ENCODE measurements at regions not wholly inside any gene's neighbourhood (a gene's known extent, or its start where the extent isn't known, plus 50 kb on each side); places are given as distances from the start of the nearest gene placed in this dataset.

- no peak for DNase-seq (ENCODE audit: low read depth in 6 of 9, low spot score in 9 of 9)
- H3K4me3 ChIP-seq (ENCODE audit: low read length in 2 of 2), result no peak overlapping the region
- H3K27me3 ChIP-seq (ENCODE audit: control insufficient read depth in 2 of 2, insufficient read depth in 1 of 2, low read length in 1 of 2), result no peaks in the 10 kb centered on the region
- H3K36me3 ChIP-seq (ENCODE audit: control insufficient read depth in 2 of 2, insufficient read depth in 2 of 2, low read length in 1 of 2), result no peaks in the 10 kb centered on the region
- H3K27ac ChIP-seq (ENCODE audit: low read depth in 1 of 2, low read length in 1 of 2), result no peak overlapping the region
- 94% methylated on average over 9 of the region's 9 CpGs for WGBS
- H3K9me3 ChIP-seq (ENCODE audit: control insufficient read depth in 2 of 2, insufficient read depth in 1 of 2, low read length in 1 of 2), result no peaks in the 10 kb centered on the region
- H3K4me1 ChIP-seq (ENCODE audit: control insufficient read depth in 2 of 2, insufficient read depth in 2 of 2, low read length in 2 of 2), result no peaks in the 10 kb centered on the region
Measured at GRCh38 chr13:99702687-99703319, 201.5 kb downstream of the TM9SF2 start.

DNA sequence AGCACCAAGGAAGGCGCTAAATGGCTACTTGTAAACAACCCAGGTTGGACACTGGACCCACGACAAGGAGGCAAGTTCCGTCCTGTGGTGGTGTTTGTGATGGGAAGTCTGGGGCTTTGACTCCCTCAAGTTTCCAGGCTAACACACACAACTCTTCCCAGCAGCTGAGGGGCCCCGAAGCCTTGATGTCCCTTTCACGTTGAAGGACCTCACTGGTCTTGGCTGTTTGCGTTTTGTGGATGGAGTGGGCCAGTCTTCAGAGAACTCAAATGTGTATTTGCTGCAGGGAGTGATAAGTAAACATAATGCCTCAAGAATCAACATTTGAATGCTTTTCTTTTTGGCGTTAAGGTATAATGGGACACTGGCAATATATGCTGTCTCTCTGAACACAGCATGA is 199.2 kb downstream of the TM9SF2 start:
- Histone ChIP-seq H3K27ac (ENCODE audit: low read depth in 1 of 2, low read length in 1 of 2) (no peak overlapping the region), H3K9me3 (ENCODE audit: control insufficient read depth in 2 of 2, insufficient read depth in 1 of 2, low read length in 1 of 2) (no peaks in the 10 kb centered on the region), H3K4me1 (ENCODE audit: control insufficient read depth in 2 of 2, insufficient read depth in 2 of 2, low read length in 2 of 2) (no peaks in the 10 kb centered on the region), H3K36me3 (ENCODE audit: control insufficient read depth in 2 of 2, insufficient read depth in 2 of 2, low read length in 1 of 2) (no peaks in the 10 kb centered on the region), H3K27me3 (ENCODE audit: control insufficient read depth in 2 of 2, insufficient read depth in 1 of 2, low read length in 1 of 2) (no peaks in the 10 kb centered on the region), H3K4me3 (ENCODE audit: low read length in 2 of 2) (no peak overlapping the region)
- WGBS, result 97% methylated on average over 7 of the region's 7 CpGs
- DNase-seq (ENCODE audit: low read depth in 6 of 9, low spot score in 9 of 9), result no peak

- H3K4me1 ChIP-seq (ENCODE audit: control insufficient read depth in 2 of 2, insufficient read depth in 2 of 2, low read length in 2 of 2), result no peaks in the 10 kb centered on the region
- WGBS, result 89% methylated on average over 3 of the region's 3 CpGs
- no peak overlapping the region for H3K27ac ChIP-seq (ENCODE audit: low read depth in 1 of 2, low read length in 1 of 2)
- DNase-seq (ENCODE audit: low read depth in 6 of 9, low spot score in 9 of 9), result no peak
- no peaks in the 10 kb centered on the region for H3K27me3 ChIP-seq (ENCODE audit: control insufficient read depth in 2 of 2, insufficient read depth in 1 of 2, low read length in 1 of 2)
- no peaks in the 10 kb centered on the region for H3K36me3 ChIP-seq (ENCODE audit: control insufficient read depth in 2 of 2, insufficient read depth in 2 of 2, low read length in 1 of 2)
- H3K9me3 ChIP-seq (ENCODE audit: control insufficient read depth in 2 of 2, insufficient read depth in 1 of 2, low read length in 1 of 2), result no peaks in the 10 kb centered on the region
- H3K4me3 ChIP-seq (ENCODE audit: low read length in 2 of 2), result no peak overlapping the region
Measured at GRCh38 chr13:99698816-99699099, 197.5 kb downstream of the TM9SF2 start.

- Histone ChIP-seq H3K4me3 (ENCODE audit: low read length in 2 of 2) (no peak overlapping the region), H3K9me3 (ENCODE audit: control insufficient read depth in 2 of 2, insufficient read depth in 1 of 2, low read length in 1 of 2) (no peaks in the 10 kb centered on the region)
Measured at GRCh38 chr13:99698010-99698815, 196.9 kb downstream of the TM9SF2 start.

DNA sequence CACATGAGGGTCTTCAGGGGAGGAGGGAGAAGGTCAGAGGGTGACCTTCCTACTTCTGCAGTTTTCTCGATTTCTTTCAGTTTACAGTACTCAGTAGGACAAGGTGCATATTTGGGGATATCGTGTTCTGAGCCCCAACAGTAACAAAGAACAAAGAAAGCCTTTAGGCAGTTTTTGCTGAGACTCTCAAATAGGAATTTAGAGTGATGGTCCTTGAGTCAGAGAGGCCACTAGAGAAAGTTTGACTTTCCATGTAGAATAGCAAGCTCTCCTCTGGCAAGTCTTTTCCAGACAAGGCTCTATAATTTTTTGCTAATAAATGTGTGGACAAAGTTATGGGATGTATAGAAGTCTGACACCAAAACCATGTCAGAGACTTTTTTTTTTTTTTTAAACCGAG is 194.6 kb downstream of the TM9SF2 start:
- peaks cover 0 to 3% of the 10 kb centered on the region in 2 donors for H3K27me3 ChIP-seq (ENCODE audit: control insufficient read depth in 2 of 2, insufficient read depth in 1 of 2, low read length in 1 of 2)
- no peak for DNase-seq (ENCODE audit: low read depth in 6 of 9, low spot score in 9 of 9)
- WGBS, result 97% methylated on average over 3 of the region's 3 CpGs

More at GRCh38 chr13:99698010-99698815, 196.9 kb downstream of the TM9SF2 start:
- Histone ChIP-seq H3K4me1 (ENCODE audit: control insufficient read depth in 2 of 2, insufficient read depth in 2 of 2, low read length in 2 of 2) (no peaks in the 10 kb centered on the region), H3K36me3 (ENCODE audit: control insufficient read depth in 2 of 2, insufficient read depth in 2 of 2, low read length in 1 of 2) (no peaks in the 10 kb centered on the region), H3K27ac (ENCODE audit: low read depth in 1 of 2, low read length in 1 of 2) (no peak overlapping the region), H3K27me3 (ENCODE audit: control insufficient read depth in 2 of 2, insufficient read depth in 1 of 2, low read length in 1 of 2) (no peaks in the 10 kb centered on the region)
- no peak for DNase-seq (ENCODE audit: low read depth in 6 of 9, low spot score in 9 of 9)
- 89% methylated on average over 8 of the region's 8 CpGs for WGBS

DNA sequence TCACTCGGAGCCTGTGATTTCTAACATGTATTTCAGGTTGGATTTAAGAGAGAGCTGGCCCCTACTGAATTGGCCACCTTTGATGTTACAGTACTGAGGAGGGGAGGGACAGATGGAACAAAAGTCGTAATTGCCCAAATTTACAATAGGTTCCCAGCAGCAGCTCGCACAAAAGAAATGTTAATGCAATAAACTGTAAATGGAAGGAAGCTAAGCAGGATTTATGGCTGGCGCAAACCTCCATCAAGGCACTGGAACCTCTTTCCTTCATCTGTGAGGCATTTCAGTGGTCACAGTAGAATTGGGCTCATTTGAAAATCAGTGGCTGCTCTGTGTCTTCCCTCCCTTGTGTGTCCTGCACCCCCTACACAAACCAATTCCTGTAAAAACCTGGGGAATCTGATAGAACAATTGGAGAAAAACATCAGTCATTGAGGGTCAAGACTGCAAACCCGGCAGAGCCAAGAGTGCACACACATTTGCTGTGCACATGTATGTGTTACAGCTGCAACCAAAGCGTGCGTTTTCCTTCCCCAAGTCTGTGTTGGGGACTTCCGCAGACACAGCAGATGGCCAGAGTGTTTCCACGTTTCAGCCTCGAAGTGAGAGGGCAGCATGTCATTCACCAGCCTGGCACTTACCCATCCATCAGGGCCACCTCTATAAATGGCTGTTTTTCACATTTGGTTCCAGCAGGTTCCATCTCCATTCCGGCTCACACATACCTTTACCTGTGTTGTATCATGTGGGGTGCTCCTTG is 192.8 kb downstream of the TM9SF2 start:
- no peaks in the 10 kb centered on the region for H3K9me3 ChIP-seq (ENCODE audit: control insufficient read depth in 2 of 2, insufficient read depth in 1 of 2, low read length in 1 of 2)
- 91% methylated on average over 11 of the region's 11 CpGs for whole genome bisulfite sequencing
- peaks cover 0 to 6% of the 10 kb centered on the region in 2 donors for H3K27me3 ChIP-seq (ENCODE audit: control insufficient read depth in 2 of 2, insufficient read depth in 1 of 2, low read length in 1 of 2)
- DNase-seq (ENCODE audit: low read depth in 6 of 9, low spot score in 9 of 9), result no peak
- no peaks in the 10 kb centered on the region for H3K36me3 ChIP-seq (ENCODE audit: control insufficient read depth in 2 of 2, insufficient read depth in 2 of 2, low read length in 1 of 2)
- no peak overlapping the region for H3K27ac ChIP-seq (ENCODE audit: low read depth in 1 of 2, low read length in 1 of 2)
- H3K4me3 ChIP-seq (ENCODE audit: low read length in 2 of 2), result no peak overlapping the region
- no peaks in the 10 kb centered on the region for H3K4me1 ChIP-seq (ENCODE audit: control insufficient read depth in 2 of 2, insufficient read depth in 2 of 2, low read length in 2 of 2)

More for the DNA sequence above, 194.6 kb downstream of the TM9SF2 start:
- Histone ChIP-seq H3K9me3 (ENCODE audit: control insufficient read depth in 2 of 2, insufficient read depth in 1 of 2, low read length in 1 of 2) (no peaks in the 10 kb centered on the region), H3K27ac (ENCODE audit: low read depth in 1 of 2, low read length in 1 of 2) (no peak overlapping the region), H3K36me3 (ENCODE audit: control insufficient read depth in 2 of 2, insufficient read depth in 2 of 2, low read length in 1 of 2) (no peaks in the 10 kb centered on the region), H3K4me1 (ENCODE audit: control insufficient read depth in 2 of 2, insufficient read depth in 2 of 2, low read length in 2 of 2) (no peaks in the 10 kb centered on the region), H3K4me3 (ENCODE audit: low read length in 2 of 2) (no peak overlapping the region)

GRCh38 chr13:99693351-99693750 is 192.1 kb downstream of the TM9SF2 start:
- Histone ChIP-seq H3K27me3 (ENCODE audit: control insufficient read depth in 2 of 2, insufficient read depth in 1 of 2, low read length in 1 of 2) (peaks cover 0 to 6% of the 10 kb centered on the region in 2 donors), H3K9me3 (ENCODE audit: control insufficient read depth in 2 of 2, insufficient read depth in 1 of 2, low read length in 1 of 2) (no peaks in the 10 kb centered on the region), H3K4me3 (ENCODE audit: low read length in 2 of 2) (no peak overlapping the region), H3K27ac (ENCODE audit: low read depth in 1 of 2, low read length in 1 of 2) (no peak overlapping the region), H3K36me3 (ENCODE audit: control insufficient read depth in 2 of 2, insufficient read depth in 2 of 2, low read length in 1 of 2) (no peaks in the 10 kb centered on the region), H3K4me1 (ENCODE audit: control insufficient read depth in 2 of 2, insufficient read depth in 2 of 2, low read length in 2 of 2) (no peaks in the 10 kb centered on the region)
- no peak for DNase-seq (ENCODE audit: low read depth in 6 of 9, low spot score in 9 of 9)
- 88% methylated on average over 3 of the region's 3 CpGs for WGBS

GRCh38 chr13:99692854-99693253 is 191.6 kb downstream of the TM9SF2 start:
- WGBS, result 96% methylated on average over 2 of the region's 2 CpGs
- no peak for DNase-seq (ENCODE audit: low read depth in 6 of 9, low spot score in 9 of 9)
- Histone ChIP-seq H3K4me3 (ENCODE audit: low read length in 2 of 2) (no peak overlapping the region), H3K4me1 (ENCODE audit: control insufficient read depth in 2 of 2, insufficient read depth in 2 of 2, low read length in 2 of 2) (no peaks in the 10 kb centered on the region), H3K36me3 (ENCODE audit: control insufficient read depth in 2 of 2, insufficient read depth in 2 of 2, low read length in 1 of 2) (no peaks in the 10 kb centered on the region), H3K27ac (ENCODE audit: low read depth in 1 of 2, low read length in 1 of 2) (no peak overlapping the region), H3K27me3 (ENCODE audit: control insufficient read depth in 2 of 2, insufficient read depth in 1 of 2, low read length in 1 of 2) (peaks cover 0 to 6% of the 10 kb centered on the region in 2 donors), H3K9me3 (ENCODE audit: control insufficient read depth in 2 of 2, insufficient read depth in 1 of 2, low read length in 1 of 2) (no peaks in the 10 kb centered on the region)

GRCh38 chr13:99691552-99691951 is 190.3 kb downstream of the TM9SF2 start:
- H3K4me3 ChIP-seq (ENCODE audit: low read length in 2 of 2), result no peak overlapping the region
- no peaks in the 10 kb centered on the region for H3K4me1 ChIP-seq (ENCODE audit: control insufficient read depth in 2 of 2, insufficient read depth in 2 of 2, low read length in 2 of 2)

More at GRCh38 chr13:99691552-99691951, 190.3 kb downstream of the TM9SF2 start:
- DNase-seq (ENCODE audit: low read depth in 6 of 9, low spot score in 9 of 9), result no peak
- no peak overlapping the region for H3K27ac ChIP-seq (ENCODE audit: low read depth in 1 of 2, low read length in 1 of 2)
- H3K27me3 ChIP-seq (ENCODE audit: control insufficient read depth in 2 of 2, insufficient read depth in 1 of 2, low read length in 1 of 2), result peaks cover 0 to 6% of the 10 kb centered on the region in 2 donors
- H3K36me3 ChIP-seq (ENCODE audit: control insufficient read depth in 2 of 2, insufficient read depth in 2 of 2, low read length in 1 of 2), result no peaks in the 10 kb centered on the region
- WGBS, result 93% methylated on average over 7 of the region's 7 CpGs
- no peaks in the 10 kb centered on the region for H3K9me3 ChIP-seq (ENCODE audit: control insufficient read depth in 2 of 2, insufficient read depth in 1 of 2, low read length in 1 of 2)

Measured in thymus (tissue), 11 donors.